HG03103 (cell line): ENCODE measurements at regions not wholly inside any gene's neighbourhood (a gene's known extent, or its start where the extent isn't known, plus 50 kb on each side); places are given as distances from the start of the nearest gene placed in this dataset.
"Not testable (repeated sequence)": the region's sequence is repeated elsewhere in the genome, so short reads cannot be mapped to it uniquely, and the experiment has no call there.

Experiments
- ATAC-seq: cut with Tn5 transposase; IDR thresholded peaks from one replicate; pipeline ENCODE4 v1.9.1; 2021; ENCODE audit warnings: low read depth; ENCODE audit not compliant: unreplicated experiment

- no peak for ATAC-seq
Observed at GRCh38 chr1:73516451-73516850, 681.5 kb downstream of the LRRIQ3 start.

- ATAC-seq = no peak
Observed at GRCh38 chr1:73511038-73511437, 686.9 kb downstream of the LRRIQ3 start.

GRCh38 chr1:73500154-73500553, 697.8 kb downstream of the LRRIQ3 start:
- no peak for ATAC-seq

GRCh38 chr1:73499671-73500070, 698.3 kb downstream of the LRRIQ3 start:
- no peak for ATAC-seq

- ATAC-seq = no peak
Observed at GRCh38 chr1:73491621-73492020, 706.4 kb downstream of the LRRIQ3 start.

GRCh38 chr1:73475316-73475870, 722.6 kb downstream of the LRRIQ3 start:
- no peak for ATAC-seq

- no peak for ATAC-seq
Observed at GRCh38 chr1:73472810-73473209, 725.2 kb downstream of the LRRIQ3 start.

GRCh38 chr1:73467731-73468130, 730.2 kb downstream of the LRRIQ3 start:
- ATAC-seq = no peak

GRCh38 chr1:73463873-73464272, 734.1 kb downstream of the LRRIQ3 start:
- ATAC-seq = no peak

GRCh38 chr1:73452522-73452921, 745.5 kb downstream of the LRRIQ3 start:
- ATAC-seq = no peak

- not testable (repeated sequence) for ATAC-seq
Observed at GRCh38 chr1:73450668-73451067, 747.3 kb downstream of the LRRIQ3 start.

- ATAC-seq = no peak
Observed at GRCh38 chr1:73411479-73411878, 786.5 kb downstream of the LRRIQ3 start.

GRCh38 chr1:73401666-73402065, 796.3 kb downstream of the LRRIQ3 start:
- ATAC-seq = no peak

GRCh38 chr1:73382966-73383365, 815.0 kb downstream of the LRRIQ3 start:
- no peak for ATAC-seq

- ATAC-seq = no peak
Observed at GRCh38 chr1:73366734-73367413, 831.1 kb downstream of the LRRIQ3 start.

GRCh38 chr1:73359001-73359400, 839.0 kb downstream of the LRRIQ3 start:
- ATAC-seq = no peak

- no peak for ATAC-seq
Observed at GRCh38 chr1:73356485-73356884, 841.5 kb downstream of the LRRIQ3 start.

- ATAC-seq = no peak
Observed at GRCh38 chr1:73343947-73344346, 854.0 kb downstream of the LRRIQ3 start.

- ATAC-seq = no peak
Observed at GRCh38 chr1:73333847-73334503, 864.0 kb downstream of the LRRIQ3 start.

- no peak for ATAC-seq
Observed at GRCh38 chr1:73331726-73332125, 866.2 kb downstream of the LRRIQ3 start.

GRCh38 chr1:73327998-73328397, 870.0 kb downstream of the LRRIQ3 start:
- no peak for ATAC-seq

- no peak for ATAC-seq
Observed at GRCh38 chr1:73327180-73327793, 870.7 kb downstream of the LRRIQ3 start.
